ENCODE measurements at regions not wholly inside any gene's neighbourhood (a gene's known extent, or its start where the extent isn't known, plus 50 kb on each side); places are given as distances from the start of the nearest gene placed in this dataset.

- H3K27ac ChIP-seq (ENCODE audit: low read length) = no peak overlapping the region
- no peak for DNase-seq
- no peak overlapping the region for H3K4me2 ChIP-seq (ENCODE audit: low read depth, low read length)
Measured at GRCh38 chr7:110373859-110374258, 717.1 kb upstream of the LRRN3 start.

GRCh38 chr7:110375068-110375467, 715.9 kb upstream of the LRRN3 start:
- Histone ChIP-seq H3K9ac (ENCODE audit: low read length) (no peak overlapping the region), H2AFZ (ENCODE audit: low read length) (no peak overlapping the region), H3K79me2 (ENCODE audit: low read length) (no peaks in the 10 kb centered on the region), H3F3A (ENCODE audit: insufficient read depth, low read length) (no peaks in the 10 kb centered on the region), H3K9me2 (replicated peaks; ENCODE audit: insufficient read depth, low read length) (no peaks in the 10 kb centered on the region), H3K9me3 (replicated peaks; ENCODE audit: insufficient read depth, low read length) (no peaks in the 10 kb centered on the region), H4K20me1 (ENCODE audit: insufficient read depth, low read length) (no peaks in the 10 kb centered on the region), H3K27me3 (replicated peaks; ENCODE audit: insufficient read depth, low read length) (no peaks in the 10 kb centered on the region), H3K27ac (ENCODE audit: low read length) (no peak overlapping the region), H3K4me2 (ENCODE audit: low read depth, low read length) (no peak overlapping the region), H3K4me1 (ENCODE audit: low read length) (no peaks in the 10 kb centered on the region), H3K4me3 (ENCODE audit: low read length) (no peak overlapping the region), H3K36me3 (replicated peaks; ENCODE audit: insufficient read depth, low read length) (no peaks in the 10 kb centered on the region)
- no peak for TF ChIP-seq EZH2phosphoT487 (IDR thresholded peaks at IDR 0.05; ENCODE audit: low read length)
- no peak for TF ChIP-seq EZH2 (optimal IDR thresholded peaks at IDR 0.05; ENCODE audit: low read depth, low read length)
- no peak for TF ChIP-seq CTCF (IDR thresholded peaks at IDR 0.05; ENCODE audit: low read length)
- no peak for DNase-seq

More at GRCh38 chr7:110373859-110374258, 717.1 kb upstream of the LRRN3 start:
- H3K79me2 ChIP-seq (ENCODE audit: low read length) = no peaks in the 10 kb centered on the region
- H3K9ac ChIP-seq (ENCODE audit: low read length) = no peak overlapping the region
- no peaks in the 10 kb centered on the region for H3F3A ChIP-seq (ENCODE audit: insufficient read depth, low read length)
- H3K9me2 ChIP-seq (replicated peaks; ENCODE audit: insufficient read depth, low read length) = no peaks in the 10 kb centered on the region
- no peak overlapping the region for H3K4me3 ChIP-seq (ENCODE audit: low read length)
- TF ChIP-seq CTCF (IDR thresholded peaks at IDR 0.05; ENCODE audit: low read length) (no peak), EZH2 (optimal IDR thresholded peaks at IDR 0.05; ENCODE audit: low read depth, low read length) (no peak)
- H3K9me3 ChIP-seq (replicated peaks; ENCODE audit: insufficient read depth, low read length) = no peaks in the 10 kb centered on the region
- H2AFZ ChIP-seq (ENCODE audit: low read length) = no peak overlapping the region
- no peaks in the 10 kb centered on the region for H4K20me1 ChIP-seq (ENCODE audit: insufficient read depth, low read length)
- H3K4me1 ChIP-seq (ENCODE audit: low read length) = no peaks in the 10 kb centered on the region
- no peaks in the 10 kb centered on the region for H3K36me3 ChIP-seq (replicated peaks; ENCODE audit: insufficient read depth, low read length)
- H3K27me3 ChIP-seq (replicated peaks; ENCODE audit: insufficient read depth, low read length) = no peaks in the 10 kb centered on the region

- TF ChIP-seq EZH2phosphoT487 (IDR thresholded peaks at IDR 0.05; ENCODE audit: low read length) = no peak
- TF ChIP-seq EZH2 (optimal IDR thresholded peaks at IDR 0.05; ENCODE audit: low read depth, low read length) = no peak
- TF ChIP-seq CTCF (IDR thresholded peaks at IDR 0.05; ENCODE audit: low read length) = no peak
- Histone ChIP-seq H3K4me3 (ENCODE audit: low read length) (no peak overlapping the region), H3K4me1 (ENCODE audit: low read length) (no peaks in the 10 kb centered on the region), H3F3A (ENCODE audit: insufficient read depth, low read length) (no peaks in the 10 kb centered on the region), H3K9ac (ENCODE audit: low read length) (no peak overlapping the region), H3K9me2 (replicated peaks; ENCODE audit: insufficient read depth, low read length) (no peaks in the 10 kb centered on the region), H3K4me2 (ENCODE audit: low read depth, low read length) (no peak overlapping the region), H3K79me2 (ENCODE audit: low read length) (no peaks in the 10 kb centered on the region), H3K27me3 (replicated peaks; ENCODE audit: insufficient read depth, low read length) (no peaks in the 10 kb centered on the region), H3K9me3 (replicated peaks; ENCODE audit: insufficient read depth, low read length) (no peaks in the 10 kb centered on the region), H4K20me1 (ENCODE audit: insufficient read depth, low read length) (no peaks in the 10 kb centered on the region), H2AFZ (ENCODE audit: low read length) (no peak overlapping the region), H3K27ac (ENCODE audit: low read length) (no peak overlapping the region), H3K36me3 (replicated peaks; ENCODE audit: insufficient read depth, low read length) (no peaks in the 10 kb centered on the region)
- DNase-seq = no peak
Measured at GRCh38 chr7:110382736-110383135, 708.2 kb upstream of the LRRN3 start.

Data from MM.1S (cell line).